Activated CD8-positive, alpha-beta T cell treated with anti-CD3 and anti-CD28 coated beads, Interleukin-2, amount 10 ng/mL, durations not matched to agents 7 days and 5 days (primary cell): ENCODE measurements at regions not wholly inside any gene's neighbourhood (a gene's known extent, or its start where the extent isn't known, plus 50 kb on each side); places are given as distances from the start of the nearest gene placed in this dataset.

Experiments used
- ATAC-seq: fragments of 150-1000 bp; cut with Tn5 transposase; one replicate; pipeline ENCODE4 v1.10.0; 2021; ENCODE audit warnings: moderate library complexity
- CTCF ChIA-PET: fragments of 350-600 bp; sonication (Branson Sonifier 250); formaldehyde crosslinking; loops from one replicate; lab custom pipeline; 2021; ENCODE audit warnings: antibody characterized with exemption; lab: Charles Lee
- POLR2A ChIA-PET: fragments of 350-600 bp; sonication (Branson Sonifier 250); formaldehyde crosslinking; loops from one replicate; lab custom pipeline; 2021; ENCODE audit warnings: antibody characterized with exemption; lab: Charles Lee
- DNase-seq: peaks from one replicate; pipeline ENCODE4 v3.0.0-alpha.2; 2020
- H3K27ac Mint-ChIP-seq: one replicate; pipeline ENCODE4 v1.8.0; 2021; ENCODE audit warnings: mild to moderate bottlenecking, mixed read lengths
- H3K27me3 Mint-ChIP-seq: one replicate; pipeline ENCODE4 v1.8.0; 2021; ENCODE audit warnings: low read depth, mixed read lengths
- H3K36me3 Mint-ChIP-seq: one replicate; pipeline ENCODE4 v1.8.0; 2021; ENCODE audit warnings: low read depth, mixed read lengths
- H3K4me1 Mint-ChIP-seq: one replicate; pipeline ENCODE4 v1.8.0; 2021; ENCODE audit warnings: low read depth, mixed read lengths
- H3K4me3 Mint-ChIP-seq: one replicate; pipeline ENCODE4 v1.8.0; 2021; ENCODE audit warnings: mild to moderate bottlenecking, mixed read lengths
- H3K9me3 Mint-ChIP-seq: one replicate; pipeline ENCODE4 v1.8.0; 2022; ENCODE audit warnings: mixed read lengths; ENCODE audit not compliant: insufficient read depth

GRCh38 chr9:106726070-106726815 lies 136.7 kb upstream of the ZNF462 start:
- Mint-ChIP-seq H3K27ac (no peak overlapping the region), H3K4me3 (no peak overlapping the region), H3K27me3 (no peaks in the 10 kb centered on the region), H3K4me1 (no peaks in the 10 kb centered on the region), H3K36me3 (no peaks in the 10 kb centered on the region), H3K9me3 (no peaks in the 10 kb centered on the region)
- CTCF ChIA-PET, result interaction anchor here (1.0 kb wide), 1 partner anchor 26 kb away, joined by 4 read pairs; no protein-coding TSS in a partner anchor
- POLR2A ChIA-PET, result no interaction called here
- ATAC-seq (no peak), DNase-seq (no peak)

- Mint-ChIP-seq H3K9me3 (no peaks in the 10 kb centered on the region), H3K27ac (no peak overlapping the region), H3K4me3 (no peak overlapping the region), H3K27me3 (no peaks in the 10 kb centered on the region), H3K36me3 (no peaks in the 10 kb centered on the region), H3K4me1 (no peaks in the 10 kb centered on the region)
- ATAC-seq, result no peak
- ChIA-PET CTCF (no interaction called here), POLR2A (no interaction called here)
- no peak for DNase-seq
Measured at GRCh38 chr9:106727969-106728368, 135.0 kb upstream of the ZNF462 start.

- Mint-ChIP-seq H3K27me3 (no peaks in the 10 kb centered on the region), H3K4me3 (no peak overlapping the region), H3K9me3 (no peaks in the 10 kb centered on the region), H3K4me1 (no peaks in the 10 kb centered on the region), H3K27ac (no peak overlapping the region), H3K36me3 (no peaks in the 10 kb centered on the region)
- CTCF ChIA-PET, result no interaction called here
- ATAC-seq (no peak), DNase-seq (no peak)
- POLR2A ChIA-PET, result no interaction called here
Measured at GRCh38 chr9:106728860-106729259, 134.1 kb upstream of the ZNF462 start.

GRCh38 chr9:106731910-106732309 lies 131.1 kb upstream of the ZNF462 start:
- Mint-ChIP-seq H3K27ac (no peak overlapping the region), H3K4me3 (no peak overlapping the region), H3K27me3 (no peaks in the 10 kb centered on the region), H3K9me3 (peaks cover 7% of the 10 kb centered on the region), H3K36me3 (no peaks in the 10 kb centered on the region), H3K4me1 (no peaks in the 10 kb centered on the region)
- ATAC-seq (no peak), DNase-seq (no peak)
- ChIA-PET POLR2A (no interaction called here), CTCF (no interaction called here)

GRCh38 chr9:106733828-106734380 lies 129.1 kb upstream of the ZNF462 start:
- Mint-ChIP-seq H3K27ac (no peak overlapping the region), H3K4me1 (no peaks in the 10 kb centered on the region), H3K4me3 (no peak overlapping the region), H3K36me3 (no peaks in the 10 kb centered on the region), H3K9me3 (peaks cover 7% of the 10 kb centered on the region), H3K27me3 (no peaks in the 10 kb centered on the region)
- CTCF ChIA-PET, result no interaction called here
- no peak for ATAC-seq
- POLR2A ChIA-PET, result no interaction called here
- DNase-seq, result no peak

GRCh38 chr9:106737516-106737915 lies 125.5 kb upstream of the ZNF462 start:
- DNase-seq, result no peak
- Mint-ChIP-seq H3K4me3 (no peak overlapping the region), H3K36me3 (no peaks in the 10 kb centered on the region), H3K27me3 (no peaks in the 10 kb centered on the region), H3K27ac (no peak overlapping the region), H3K4me1 (no peaks in the 10 kb centered on the region), H3K9me3 (peaks cover 7% of the 10 kb centered on the region)
- POLR2A ChIA-PET, result no interaction called here
- no peak for ATAC-seq
- CTCF ChIA-PET, result no interaction called here

GRCh38 chr9:106738109-106738508 lies 124.9 kb upstream of the ZNF462 start:
- CTCF ChIA-PET, result no interaction called here
- DNase-seq (no peak), ATAC-seq (no peak)
- Mint-ChIP-seq H3K27ac (no peak overlapping the region), H3K9me3 (peaks cover 7% of the 10 kb centered on the region), H3K4me1 (no peaks in the 10 kb centered on the region), H3K27me3 (no peaks in the 10 kb centered on the region), H3K4me3 (no peak overlapping the region), H3K36me3 (no peaks in the 10 kb centered on the region)
- POLR2A ChIA-PET, result no interaction called here

- no peak overlapping the region for H3K27ac Mint-ChIP-seq
- H3K4me1 Mint-ChIP-seq, result no peaks in the 10 kb centered on the region
- DNase-seq (no peak), ATAC-seq (no peak)
- no peaks in the 10 kb centered on the region for H3K36me3 Mint-ChIP-seq
- ChIA-PET POLR2A (no interaction called here), CTCF (no interaction called here)
- H3K4me3 Mint-ChIP-seq, result no peak overlapping the region
- no peaks in the 10 kb centered on the region for H3K27me3 Mint-ChIP-seq
- H3K9me3 Mint-ChIP-seq, result no peaks in the 10 kb centered on the region
Measured at GRCh38 chr9:106745457-106745856, 117.5 kb upstream of the ZNF462 start.

- ATAC-seq (no peak), DNase-seq (no peak)
- ChIA-PET POLR2A (no interaction called here), CTCF (no interaction called here)
- no peak overlapping the region for H3K27ac Mint-ChIP-seq
- no peak overlapping the region for H3K4me3 Mint-ChIP-seq
- H3K36me3 Mint-ChIP-seq, result no peaks in the 10 kb centered on the region
- H3K4me1 Mint-ChIP-seq, result no peaks in the 10 kb centered on the region
- H3K27me3 Mint-ChIP-seq, result no peaks in the 10 kb centered on the region
- H3K9me3 Mint-ChIP-seq, result no peaks in the 10 kb centered on the region
Measured at GRCh38 chr9:106745876-106746275, 117.1 kb upstream of the ZNF462 start.

- no peak for DNase-seq
- POLR2A ChIA-PET, result no interaction called here
- CTCF ChIA-PET, result interaction anchor here (1.4 kb wide), 1 partner anchor 26 kb away, joined by 4 read pairs; no protein-coding TSS in a partner anchor
- Mint-ChIP-seq H3K4me3 (no peak overlapping the region), H3K9me3 (no peaks in the 10 kb centered on the region), H3K27ac (no peak overlapping the region), H3K27me3 (no peaks in the 10 kb centered on the region), H3K4me1 (peaks cover 7% of the 10 kb centered on the region), H3K36me3 (no peaks in the 10 kb centered on the region)
- no peak for ATAC-seq
Measured at GRCh38 chr9:106751681-106752080, 111.3 kb upstream of the ZNF462 start.

- H3K4me3 Mint-ChIP-seq, result no peak overlapping the region
Measured at GRCh38 chr9:106752581-106752980, 110.4 kb upstream of the ZNF462 start.

GRCh38 chr9:106753155-106753671 lies 109.8 kb upstream of the ZNF462 start:
- no peak for ATAC-seq
- POLR2A ChIA-PET, result no interaction called here
- no peaks in the 10 kb centered on the region for H3K27me3 Mint-ChIP-seq

More at GRCh38 chr9:106752581-106752980, 110.4 kb upstream of the ZNF462 start:
- CTCF ChIA-PET, result interaction anchor here (1.4 kb wide), 1 partner anchor 27 kb away, joined by 4 read pairs; no protein-coding TSS in a partner anchor
- DNase-seq, result no peak
- POLR2A ChIA-PET, result no interaction called here
- Mint-ChIP-seq H3K27me3 (no peaks in the 10 kb centered on the region), H3K27ac (no peak overlapping the region), H3K4me1 (peaks cover 7% of the 10 kb centered on the region), H3K9me3 (no peaks in the 10 kb centered on the region), H3K36me3 (no peaks in the 10 kb centered on the region)
- ATAC-seq, result no peak

More at GRCh38 chr9:106753155-106753671, 109.8 kb upstream of the ZNF462 start:
- Mint-ChIP-seq H3K4me3 (no peak overlapping the region), H3K9me3 (no peaks in the 10 kb centered on the region), H3K36me3 (no peaks in the 10 kb centered on the region), H3K27ac (no peak overlapping the region), H3K4me1 (peaks cover 7% of the 10 kb centered on the region)
- no peak for DNase-seq
- CTCF ChIA-PET, result interaction anchor here (1.4 kb wide), 1 partner anchor 28 kb away, joined by 4 read pairs; no protein-coding TSS in a partner anchor
